OCI-LY1 (cell line): ENCODE measurements at regions not wholly inside any gene's neighbourhood (a gene's known extent, or its start where the extent isn't known, plus 50 kb on each side); places are given as distances from the start of the nearest gene placed in this dataset.

ENCODE experiments used
- H2AFZ ChIP-seq: fragments of 200-600 bp; sonication (generic), shearing (Covaris generic); 2 replicates; pipeline ENCODE4 v1.6.0; 2014; ENCODE audit warnings: antibody characterized with exemption, mild to moderate bottlenecking, low read length
- H3F3A ChIP-seq: fragments of 200-600 bp; sonication (generic), shearing (Covaris generic); 2 replicates; pipeline ENCODE4 v1.6.0; 2014; ENCODE audit warnings: mild to moderate bottlenecking, antibody characterized with exemption, low read length, moderate library complexity; ENCODE audit not compliant: insufficient read depth
- H3K27ac ChIP-seq: fragments of 200-600 bp; sonication (generic); 2 replicates; pipeline ENCODE4 v1.5.1; 2014; ENCODE audit warnings: low read length, mixed run types, mild to moderate bottlenecking, low read depth; ENCODE audit not compliant: poor library complexity, severe bottlenecking
- H3K27me3 ChIP-seq: fragments of 200-600 bp; sonication (generic); 2 replicates; pipeline ENCODE4 v1.6.0; 2014; ENCODE audit warnings: antibody characterized with exemption, mild to moderate bottlenecking, low read length, moderate library complexity; ENCODE audit not compliant: insufficient read depth
- H3K36me3 ChIP-seq: fragments of 200-600 bp; sonication (generic); 2 replicates; pipeline ENCODE4 v1.6.1; 2014; ENCODE audit warnings: mild to moderate bottlenecking, antibody characterized with exemption, low read length, moderate library complexity, mixed read lengths; ENCODE audit not compliant: insufficient read depth
- H3K4me1 ChIP-seq: fragments of 200-600 bp; sonication (generic); 2 replicates; pipeline ENCODE4 v1.5.1; 2014; ENCODE audit warnings: mild to moderate bottlenecking, low read length, moderate library complexity; ENCODE audit not compliant: insufficient read depth, severe bottlenecking
- H3K4me2 ChIP-seq: fragments of 200-600 bp; sonication (generic), shearing (Covaris generic); 2 replicates; pipeline ENCODE4 v1.6.1; 2014; ENCODE audit warnings: low read length
- H3K4me3 ChIP-seq: fragments of 200-600 bp; sonication (generic); 2 replicates; pipeline ENCODE4 v1.5.1; 2014; ENCODE audit warnings: low read length, low read depth, mild to moderate bottlenecking, mixed read lengths; ENCODE audit not compliant: poor library complexity, severe bottlenecking
- H3K79me2 ChIP-seq: fragments of 200-600 bp; shearing (Covaris generic); 2 replicates; pipeline ENCODE4 v1.6.1; 2016; ENCODE audit warnings: mixed run types, low read length, mixed read lengths; ENCODE audit not compliant: insufficient read depth
- H3K9ac ChIP-seq: fragments of 200-600 bp; sonication (generic), shearing (Covaris generic); 2 replicates; pipeline ENCODE4 v1.6.1; 2014; ENCODE audit warnings: mild to moderate bottlenecking, low read length, mixed read lengths
- H3K9me2 ChIP-seq: fragments of 200-600 bp; sonication (generic), shearing (Covaris generic); 2 replicates; pipeline ENCODE4 v1.6.1; 2014; ENCODE audit warnings: low read depth, mild to moderate bottlenecking, low read length, mixed read lengths
- H3K9me3 ChIP-seq: fragments of 200-600 bp; shearing (Covaris generic); 2 replicates; pipeline ENCODE4 v1.6.1; 2014; ENCODE audit warnings: low read length, mixed read lengths
- H4K20me1 ChIP-seq: fragments of 200-600 bp; sonication (generic), shearing (Covaris generic); 2 replicates; pipeline ENCODE4 v1.6.0; 2016; ENCODE audit warnings: mild to moderate bottlenecking, low read length; ENCODE audit not compliant: insufficient read depth
- EZH2 ChIP-seq: fragments of 200-600 bp; sonication (generic), shearing (Covaris generic); IDR thresholded peaks from 2 replicates; pipeline ENCODE4 v1.8.0; 2017; ENCODE audit warnings: borderline replicate concordance, mixed run types, mild to moderate bottlenecking, antibody characterized with exemption, low read length, moderate library complexity, mixed read lengths
- TF ChIP-seq, protein P1 (sequence below): fragments of 200-600 bp; sonication (generic), shearing (Covaris generic); IDR thresholded peaks from 2 replicates; pipeline ENCODE4 v1.5.1; 2017; ENCODE audit warnings: mild to moderate bottlenecking, antibody characterized with exemption, low read length, moderate library complexity, mixed read lengths

- Histone ChIP-seq H3K27me3 (peaks cover 7% of the 10 kb centered on the region; the same call in 1 of the 2 replicates), H3K79me2 (no peaks in the 10 kb centered on the region), H3K9ac (no peak overlapping the region), H3K4me1 (no peaks in the 10 kb centered on the region), H3K4me2 (no peak overlapping the region), H3K27ac (no peak overlapping the region), H3K9me3 (no peaks in the 10 kb centered on the region), H3K36me3 (no peaks in the 10 kb centered on the region), H3K4me3 (no peak overlapping the region), H3F3A (no peaks in the 10 kb centered on the region), H2AFZ (no peak overlapping the region), H4K20me1 (no peaks in the 10 kb centered on the region), H3K9me2 (no peaks in the 10 kb centered on the region)
- no peak for TF ChIP-seq EZH2
- TF ChIP-seq, protein P1, sequence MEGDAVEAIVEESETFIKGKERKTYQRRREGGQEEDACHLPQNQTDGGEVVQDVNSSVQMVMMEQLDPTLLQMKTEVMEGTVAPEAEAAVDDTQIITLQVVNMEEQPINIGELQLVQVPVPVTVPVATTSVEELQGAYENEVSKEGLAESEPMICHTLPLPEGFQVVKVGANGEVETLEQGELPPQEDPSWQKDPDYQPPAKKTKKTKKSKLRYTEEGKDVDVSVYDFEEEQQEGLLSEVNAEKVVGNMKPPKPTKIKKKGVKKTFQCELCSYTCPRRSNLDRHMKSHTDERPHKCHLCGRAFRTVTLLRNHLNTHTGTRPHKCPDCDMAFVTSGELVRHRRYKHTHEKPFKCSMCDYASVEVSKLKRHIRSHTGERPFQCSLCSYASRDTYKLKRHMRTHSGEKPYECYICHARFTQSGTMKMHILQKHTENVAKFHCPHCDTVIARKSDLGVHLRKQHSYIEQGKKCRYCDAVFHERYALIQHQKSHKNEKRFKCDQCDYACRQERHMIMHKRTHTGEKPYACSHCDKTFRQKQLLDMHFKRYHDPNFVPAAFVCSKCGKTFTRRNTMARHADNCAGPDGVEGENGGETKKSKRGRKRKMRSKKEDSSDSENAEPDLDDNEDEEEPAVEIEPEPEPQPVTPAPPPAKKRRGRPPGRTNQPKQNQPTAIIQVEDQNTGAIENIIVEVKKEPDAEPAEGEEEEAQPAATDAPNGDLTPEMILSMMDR = no peak
These were observed 145.8 kb upstream of the SYT6 start for GRCh38 chr1:114299331-114299975.

- TF ChIP-seq EZH2 = no peak
- TF ChIP-seq, protein P1 = no peak
These were observed 144.3 kb upstream of the SYT6 start for GRCh38 chr1:114298008-114298407.

DNA sequence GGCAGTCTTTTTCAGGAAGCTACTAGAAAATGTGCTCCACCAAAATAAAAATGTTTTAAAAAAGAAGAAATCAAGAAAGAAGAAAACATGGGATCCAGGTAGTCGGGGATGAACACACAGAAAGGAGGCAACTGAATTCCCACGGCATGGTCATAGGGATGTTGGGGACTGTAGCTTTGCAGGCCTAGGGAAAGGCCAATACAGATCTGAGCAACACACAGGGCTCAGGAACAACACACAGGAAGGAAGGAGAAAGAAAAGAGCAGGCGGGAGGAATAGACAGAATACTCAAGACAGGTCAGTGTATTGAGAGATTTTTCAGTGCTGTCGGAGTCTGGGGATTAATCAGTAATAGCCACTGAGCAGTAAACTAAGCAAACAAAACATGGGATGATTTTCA is 142.7 kb upstream of the SYT6 start:
- Histone ChIP-seq H3F3A (no peaks in the 10 kb centered on the region), H3K36me3 (no peaks in the 10 kb centered on the region), H2AFZ (no peak overlapping the region), H3K79me2 (no peaks in the 10 kb centered on the region), H3K9me2 (no peaks in the 10 kb centered on the region), H3K27ac (no peak overlapping the region), H3K27me3 (peaks cover 7% of the 10 kb centered on the region; the same call in 1 of the 2 replicates), H3K4me3 (no peak overlapping the region), H3K4me2 (no peak overlapping the region), H3K9ac (no peak overlapping the region), H3K4me1 (no peaks in the 10 kb centered on the region), H4K20me1 (no peaks in the 10 kb centered on the region), H3K9me3 (no peaks in the 10 kb centered on the region)
- TF ChIP-seq EZH2 = no peak
- TF ChIP-seq, protein P1 = no peak

More at GRCh38 chr1:114298008-114298407, 144.3 kb upstream of the SYT6 start:
- Histone ChIP-seq H3K4me1 (no peaks in the 10 kb centered on the region), H3K4me3 (no peak overlapping the region), H3K27ac (no peak overlapping the region), H3K27me3 (peaks cover 7% of the 10 kb centered on the region; the same call in 1 of the 2 replicates), H3K79me2 (no peaks in the 10 kb centered on the region), H4K20me1 (no peaks in the 10 kb centered on the region), H3K4me2 (no peak overlapping the region), H3K9me3 (no peaks in the 10 kb centered on the region), H3K9ac (no peak overlapping the region), H3K9me2 (no peaks in the 10 kb centered on the region), H3K36me3 (no peaks in the 10 kb centered on the region), H2AFZ (no peak overlapping the region), H3F3A (no peaks in the 10 kb centered on the region)
